ENCODE measurements at regions not wholly inside any gene's neighbourhood (a gene's known extent, or its start where the extent isn't known, plus 50 kb on each side); places are given as distances from the start of the nearest gene placed in this dataset.

DNA sequence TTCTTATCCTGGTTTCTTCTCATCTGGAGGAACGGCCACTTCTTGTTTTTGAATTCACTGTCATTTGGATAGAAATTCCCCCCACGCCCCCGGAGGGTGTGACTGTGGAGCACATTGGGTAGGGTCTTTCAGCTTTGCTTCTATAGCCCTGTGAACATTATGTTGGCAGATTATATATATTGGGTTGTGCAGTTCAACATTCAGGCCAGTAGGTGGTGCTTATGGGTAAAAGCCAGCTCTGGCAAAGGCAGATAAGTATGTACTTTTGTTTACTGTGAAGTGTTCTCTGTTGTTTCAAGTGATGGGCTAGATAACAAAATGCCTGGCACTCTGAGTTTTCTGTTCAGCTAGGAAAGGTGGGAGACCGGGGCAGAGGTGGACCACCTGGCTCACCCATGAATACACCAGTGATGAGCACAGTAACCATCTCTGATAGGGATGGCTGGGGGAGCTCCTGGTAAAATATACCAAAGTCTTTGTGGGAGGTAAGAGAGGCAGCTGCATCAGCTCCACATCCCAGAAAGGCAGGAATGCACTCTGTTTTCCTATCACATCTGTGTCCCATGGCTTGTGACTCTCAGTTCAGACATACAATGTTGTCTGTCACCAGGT, 1348.2 kb upstream of the RAG2 start:
- no peak overlapping the region for H3K4me3 ChIP-seq (ENCODE audit: low read depth, low read length)
- TF ChIP-seq, protein P1, sequence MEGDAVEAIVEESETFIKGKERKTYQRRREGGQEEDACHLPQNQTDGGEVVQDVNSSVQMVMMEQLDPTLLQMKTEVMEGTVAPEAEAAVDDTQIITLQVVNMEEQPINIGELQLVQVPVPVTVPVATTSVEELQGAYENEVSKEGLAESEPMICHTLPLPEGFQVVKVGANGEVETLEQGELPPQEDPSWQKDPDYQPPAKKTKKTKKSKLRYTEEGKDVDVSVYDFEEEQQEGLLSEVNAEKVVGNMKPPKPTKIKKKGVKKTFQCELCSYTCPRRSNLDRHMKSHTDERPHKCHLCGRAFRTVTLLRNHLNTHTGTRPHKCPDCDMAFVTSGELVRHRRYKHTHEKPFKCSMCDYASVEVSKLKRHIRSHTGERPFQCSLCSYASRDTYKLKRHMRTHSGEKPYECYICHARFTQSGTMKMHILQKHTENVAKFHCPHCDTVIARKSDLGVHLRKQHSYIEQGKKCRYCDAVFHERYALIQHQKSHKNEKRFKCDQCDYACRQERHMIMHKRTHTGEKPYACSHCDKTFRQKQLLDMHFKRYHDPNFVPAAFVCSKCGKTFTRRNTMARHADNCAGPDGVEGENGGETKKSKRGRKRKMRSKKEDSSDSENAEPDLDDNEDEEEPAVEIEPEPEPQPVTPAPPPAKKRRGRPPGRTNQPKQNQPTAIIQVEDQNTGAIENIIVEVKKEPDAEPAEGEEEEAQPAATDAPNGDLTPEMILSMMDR (IDR thresholded peaks at IDR 0.05; ENCODE audit: low read depth, low read length) = peak; percentile 72
- in situ Hi-C loops (cut with HindIII; ENCODE audit: low sequenced_read_pairs) = no loop called here
- peak; percentile 50 for DNase-seq (ENCODE audit: low read depth, low spot score)

DNA sequence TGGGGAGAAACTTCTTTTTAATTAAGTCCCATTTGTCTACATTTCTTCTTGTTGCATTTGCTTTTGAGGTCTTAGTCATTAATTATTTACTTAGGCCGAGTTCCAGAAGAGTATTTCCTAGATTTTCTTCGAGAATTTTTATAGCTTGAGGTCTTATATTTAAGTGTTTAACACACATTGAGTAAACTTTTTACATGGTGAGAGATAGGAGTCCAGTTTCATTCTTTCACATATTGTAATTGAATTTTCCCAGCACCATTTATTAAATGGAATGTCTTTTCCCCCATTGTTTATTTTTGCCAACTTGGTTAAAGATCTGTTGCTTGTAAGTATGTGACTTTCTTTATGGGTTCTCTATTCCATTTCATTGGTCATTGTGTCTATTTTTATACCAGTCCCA, 1344.0 kb upstream of the RAG2 start:
- TF ChIP-seq, protein P1 (IDR thresholded peaks at IDR 0.05; ENCODE audit: low read depth, low read length) = no peak
- no peak overlapping the region for H3K4me3 ChIP-seq (ENCODE audit: low read depth, low read length)
- in situ Hi-C loops (cut with HindIII; ENCODE audit: low sequenced_read_pairs) = no loop called here
- peak; percentile 38 for DNase-seq (ENCODE audit: low read depth, low spot score)

DNA sequence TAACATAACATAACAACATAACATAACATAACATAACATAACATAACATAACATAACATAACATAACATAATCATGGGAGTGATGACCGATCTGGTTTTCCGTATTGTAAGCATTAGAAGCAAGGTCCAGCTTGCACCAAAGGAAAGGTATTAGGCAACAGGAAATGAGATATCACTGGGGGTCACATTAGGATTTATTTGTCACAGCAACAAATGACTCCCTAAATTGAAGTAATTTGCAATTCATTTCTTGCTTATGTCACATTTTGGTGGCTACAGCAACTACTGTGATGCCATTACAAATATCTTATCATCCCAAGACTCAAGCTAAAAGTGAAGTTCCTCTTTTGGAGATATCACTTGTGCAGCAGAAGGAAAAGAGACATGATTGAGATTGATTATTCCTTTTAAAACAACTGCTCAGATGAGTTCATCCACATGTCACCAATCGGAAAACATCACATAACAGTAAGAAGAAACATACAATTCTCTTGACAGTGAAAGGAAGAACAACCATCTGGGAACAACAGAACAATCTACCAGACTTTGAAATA, 1331.1 kb upstream of the RAG2 start:
- in situ Hi-C loops (cut with HindIII; ENCODE audit: low sequenced_read_pairs) = no loop called here
- DNase-seq (ENCODE audit: low read depth, low spot score) = no peak
- no peak overlapping the region for H3K4me3 ChIP-seq (ENCODE audit: low read depth, low read length)
- TF ChIP-seq, protein P1 (IDR thresholded peaks at IDR 0.05; ENCODE audit: low read depth, low read length) = no peak

DNA sequence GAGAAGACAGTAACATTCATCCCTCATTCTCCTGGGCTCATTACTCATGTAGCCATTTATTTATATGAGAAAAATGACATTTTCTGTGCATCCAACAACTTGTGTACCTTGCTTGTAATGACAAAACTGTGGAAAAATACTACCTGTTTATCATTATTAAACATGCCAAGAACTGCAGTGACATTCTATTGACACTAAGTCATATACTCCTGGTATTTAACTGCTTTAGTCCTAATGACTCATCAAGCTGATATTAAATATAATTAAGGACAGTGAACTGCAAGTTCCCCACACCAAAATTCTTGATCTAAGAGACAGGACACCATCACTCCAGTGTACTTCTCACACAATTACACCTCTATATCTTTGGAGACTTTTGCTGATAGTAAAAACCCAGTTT, 1328.7 kb upstream of the RAG2 start:
- H3K4me3 ChIP-seq (ENCODE audit: low read depth, low read length) = no peak overlapping the region
- no peak for DNase-seq (ENCODE audit: low read depth, low spot score)
- TF ChIP-seq, protein P1 (IDR thresholded peaks at IDR 0.05; ENCODE audit: low read depth, low read length) = no peak
- in situ Hi-C loops (cut with HindIII; ENCODE audit: low sequenced_read_pairs) = no loop called here

DNA sequence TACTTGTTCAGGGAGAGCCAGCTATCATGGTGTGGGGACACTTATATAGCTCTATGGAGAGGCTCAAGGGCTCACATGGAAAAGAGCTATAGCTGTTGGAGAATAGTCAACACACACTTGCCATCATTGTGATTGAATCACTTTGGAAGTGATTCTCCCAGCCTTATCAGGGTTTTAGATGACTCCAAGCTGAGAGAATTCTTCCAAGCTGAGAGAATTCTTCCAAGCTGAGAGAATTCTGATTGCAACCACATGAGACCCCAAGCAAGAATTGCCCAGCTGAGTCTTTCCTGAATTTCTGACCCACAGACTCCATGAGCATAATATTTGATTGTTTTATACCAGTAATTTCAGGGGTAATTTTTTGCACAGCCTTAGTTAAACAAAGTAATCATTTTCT, 1318.3 kb upstream of the RAG2 start:
- no peak overlapping the region for H3K4me3 ChIP-seq (ENCODE audit: low read depth, low read length)
- in situ Hi-C loops (cut with HindIII; ENCODE audit: low sequenced_read_pairs) = no loop called here
- peak; percentile 6 for DNase-seq (ENCODE audit: low read depth, low spot score)
- TF ChIP-seq, protein P1 (IDR thresholded peaks at IDR 0.05; ENCODE audit: low read depth, low read length) = no peak

DNA sequence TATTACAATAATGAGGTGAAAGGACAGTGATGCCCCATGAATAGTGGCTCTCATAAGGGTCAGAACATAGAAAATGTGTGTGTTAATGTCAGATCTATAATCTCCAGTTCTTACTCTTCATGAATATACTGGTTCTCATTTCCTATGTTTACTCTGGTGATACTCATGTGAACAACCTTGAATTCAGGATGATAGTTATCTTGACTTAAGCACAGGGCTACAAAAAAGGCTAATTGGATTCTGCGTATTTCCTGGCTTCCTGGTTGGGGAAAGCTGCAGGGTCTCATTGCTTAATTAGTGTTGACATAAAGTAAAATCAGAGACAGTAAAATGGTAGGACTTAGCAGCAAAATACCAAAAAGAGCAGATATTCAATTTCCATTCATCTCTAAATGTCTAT, 1316.8 kb upstream of the RAG2 start:
- in situ Hi-C loops (cut with HindIII; ENCODE audit: low sequenced_read_pairs) = no loop called here
- TF ChIP-seq, protein P1 (IDR thresholded peaks at IDR 0.05; ENCODE audit: low read depth, low read length) = no peak
- H3K4me3 ChIP-seq (ENCODE audit: low read depth, low read length) = no peak overlapping the region
- no peak for DNase-seq (ENCODE audit: low read depth, low spot score)
